Thyroid gland (tissue), 4 donors: ENCODE measurements at regions not wholly inside any gene's neighbourhood (a gene's known extent, or its start where the extent isn't known, plus 50 kb on each side); places are given as distances from the start of the nearest gene placed in this dataset.

Experiments
- DNase-seq, 2 donors: peaks; one replicate each; pipeline ENCODE4 v3.0.0-alpha.2; 2019
- H3K27ac ChIP-seq, 3 donors: fragments of 200-600 bp; sonication (generic); 1 replicate in 2 of 3; 2 replicates in 1 of 3; pipeline ENCODE4 v1.5.1; 2016 to 2019; ENCODE audit warnings: mild to moderate bottlenecking in 1 of 3, moderate library complexity in 1 of 3
- H3K27me3 ChIP-seq: fragments of 200-600 bp; sonication (generic); one replicate; pipeline ENCODE4 v1.5.1; 2019
- H3K36me3 ChIP-seq, 2 donors: fragments of 200-600 bp; sonication (generic); one replicate each; pipeline ENCODE4 v1.5.1; 2016 to 2019
- H3K4me1 ChIP-seq, 2 donors: fragments of 200-600 bp; sonication (generic); one replicate each; pipeline ENCODE4 v1.5.1; 2017 to 2019
- H3K4me3 ChIP-seq, 3 donors: fragments of 200-600 bp; sonication (generic); replicated peaks in 1 of 3; 1 replicate in 2 of 3; 2 replicates in 1 of 3; pipeline ENCODE4 v1.5.1; 2016; ENCODE audit warnings: mild to moderate bottlenecking in 1 of 3
- H3K9me3 ChIP-seq: fragments of 200-600 bp; sonication (generic); one replicate; pipeline ENCODE4 v1.5.1; 2017
- POLR2A ChIP-seq, 2 donors: fragments of 450-650 bp; IDR thresholded peaks; one replicate each; pipeline ENCODE4 v1.6.1; 2017; ENCODE audit warnings: antibody characterized with exemption in 2 of 2, mild to moderate bottlenecking in 2 of 2, moderate library complexity in 1 of 2
- WGBS, 2 donors: methylation state at CpG; one replicate each; pipeline ENCODE4 v1.1.5; 2017; 5-methylcytosine and 5-hydroxymethylcytosine counted together
- intact Hi-C: fragments of 100-400 bp; cut with DNase I; formaldehyde crosslinking; loops from one replicate; pipeline ENCODE4 v1.15.1; 2023
- TF ChIP-seq, protein P1 (sequence below), 6 experiments: fragments of 200-600 bp in 3 of 6; fragments of 450-650 bp in 3 of 6; sonication (generic) in 3 of 6; IDR thresholded peaks; one replicate each; pipeline ENCODE4 v1.5.1; 2016 to 2019; ENCODE audit warnings: antibody characterized with exemption in 6 of 6, mild to moderate bottlenecking in 2 of 6, inconsistent platforms in 1 of 6, moderate library complexity in 1 of 6

DNA sequence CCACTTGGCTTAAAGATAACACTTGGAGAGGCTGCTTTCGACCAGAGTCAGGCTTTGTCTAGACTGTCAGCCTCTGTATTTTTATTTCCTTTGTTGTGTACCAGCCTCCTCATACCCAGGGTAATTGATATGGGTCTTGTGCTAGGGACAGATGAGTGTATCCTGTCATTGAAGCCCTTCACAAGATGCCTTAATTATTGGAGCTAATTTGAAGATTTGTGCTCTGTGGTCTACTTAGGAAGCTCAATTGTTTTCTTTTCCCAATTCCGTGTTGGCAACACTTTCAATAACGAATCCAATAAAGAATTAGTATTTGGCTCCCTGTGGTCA is 60.5 kb upstream of the DPH6 start:
- Histone ChIP-seq H3K27me3 (no peaks in the 10 kb centered on the region), H3K27ac (no peak overlapping the region), H3K4me3 (no peak overlapping the region), H3K4me1 (no peaks in the 10 kb centered on the region), H3K9me3 (no peaks in the 10 kb centered on the region), H3K36me3 (no peaks in the 10 kb centered on the region)
- DNase-seq = no peak
- TF ChIP-seq, protein P1, sequence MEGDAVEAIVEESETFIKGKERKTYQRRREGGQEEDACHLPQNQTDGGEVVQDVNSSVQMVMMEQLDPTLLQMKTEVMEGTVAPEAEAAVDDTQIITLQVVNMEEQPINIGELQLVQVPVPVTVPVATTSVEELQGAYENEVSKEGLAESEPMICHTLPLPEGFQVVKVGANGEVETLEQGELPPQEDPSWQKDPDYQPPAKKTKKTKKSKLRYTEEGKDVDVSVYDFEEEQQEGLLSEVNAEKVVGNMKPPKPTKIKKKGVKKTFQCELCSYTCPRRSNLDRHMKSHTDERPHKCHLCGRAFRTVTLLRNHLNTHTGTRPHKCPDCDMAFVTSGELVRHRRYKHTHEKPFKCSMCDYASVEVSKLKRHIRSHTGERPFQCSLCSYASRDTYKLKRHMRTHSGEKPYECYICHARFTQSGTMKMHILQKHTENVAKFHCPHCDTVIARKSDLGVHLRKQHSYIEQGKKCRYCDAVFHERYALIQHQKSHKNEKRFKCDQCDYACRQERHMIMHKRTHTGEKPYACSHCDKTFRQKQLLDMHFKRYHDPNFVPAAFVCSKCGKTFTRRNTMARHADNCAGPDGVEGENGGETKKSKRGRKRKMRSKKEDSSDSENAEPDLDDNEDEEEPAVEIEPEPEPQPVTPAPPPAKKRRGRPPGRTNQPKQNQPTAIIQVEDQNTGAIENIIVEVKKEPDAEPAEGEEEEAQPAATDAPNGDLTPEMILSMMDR (IDR thresholded peaks at IDR 0.05) = no peak
- TF ChIP-seq POLR2A (IDR thresholded peaks at IDR 0.05) = no peak
- intact Hi-C loops = no loop called here
- 50 to 54% methylated on average over 3 of the region's 3 CpGs for WGBS, 2 donors

DNA sequence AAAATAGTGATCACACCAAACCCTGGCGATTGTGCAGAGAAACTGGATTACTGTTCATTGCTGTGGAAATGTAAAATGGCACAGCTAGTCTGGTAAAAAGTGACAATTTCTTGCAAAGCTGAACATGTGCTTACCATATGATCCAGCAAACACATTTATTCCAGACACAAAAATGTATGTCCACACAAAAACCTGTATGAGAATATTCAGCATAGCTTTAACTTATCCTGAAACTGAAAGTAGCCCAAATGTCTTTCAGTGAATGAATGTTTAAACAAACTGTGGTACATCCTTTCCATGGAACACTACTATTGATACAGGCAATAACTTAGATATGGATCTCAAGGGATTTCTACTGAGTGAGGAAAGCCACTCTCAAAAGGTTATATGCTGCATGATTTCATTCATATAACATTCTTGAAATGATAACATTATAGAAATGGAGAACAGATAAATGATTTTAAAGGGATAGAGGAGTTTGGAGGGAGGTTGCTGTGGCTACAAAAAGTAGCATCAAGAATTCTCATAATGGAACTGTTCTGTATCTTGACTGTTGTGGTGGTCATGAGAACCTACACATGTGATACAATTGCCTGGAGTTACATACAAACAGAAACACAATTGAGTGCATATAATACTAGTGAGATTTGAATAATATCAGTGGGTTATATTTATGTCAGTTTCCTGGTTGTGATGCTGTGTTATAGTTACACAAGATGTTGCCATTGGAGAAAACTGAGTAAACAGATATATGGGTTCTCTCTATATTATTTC is 70.7 kb upstream of the DPH6 start:
- 97% methylated on average over 1 of the region's 1 CpG for WGBS, 2 donors
- H3K4me1 ChIP-seq = no peaks in the 10 kb centered on the region
- H3K9me3 ChIP-seq = no peaks in the 10 kb centered on the region
- DNase-seq = no peak
- intact Hi-C loops = no loop called here
- H3K27me3 ChIP-seq = no peaks in the 10 kb centered on the region
- no peak overlapping the region for H3K27ac ChIP-seq
- no peaks in the 10 kb centered on the region for H3K36me3 ChIP-seq
- H3K4me3 ChIP-seq = no peak overlapping the region
- TF ChIP-seq POLR2A (IDR thresholded peaks at IDR 0.05) = no peak
- TF ChIP-seq, protein P1 (IDR thresholded peaks at IDR 0.05) = no peak

DNA sequence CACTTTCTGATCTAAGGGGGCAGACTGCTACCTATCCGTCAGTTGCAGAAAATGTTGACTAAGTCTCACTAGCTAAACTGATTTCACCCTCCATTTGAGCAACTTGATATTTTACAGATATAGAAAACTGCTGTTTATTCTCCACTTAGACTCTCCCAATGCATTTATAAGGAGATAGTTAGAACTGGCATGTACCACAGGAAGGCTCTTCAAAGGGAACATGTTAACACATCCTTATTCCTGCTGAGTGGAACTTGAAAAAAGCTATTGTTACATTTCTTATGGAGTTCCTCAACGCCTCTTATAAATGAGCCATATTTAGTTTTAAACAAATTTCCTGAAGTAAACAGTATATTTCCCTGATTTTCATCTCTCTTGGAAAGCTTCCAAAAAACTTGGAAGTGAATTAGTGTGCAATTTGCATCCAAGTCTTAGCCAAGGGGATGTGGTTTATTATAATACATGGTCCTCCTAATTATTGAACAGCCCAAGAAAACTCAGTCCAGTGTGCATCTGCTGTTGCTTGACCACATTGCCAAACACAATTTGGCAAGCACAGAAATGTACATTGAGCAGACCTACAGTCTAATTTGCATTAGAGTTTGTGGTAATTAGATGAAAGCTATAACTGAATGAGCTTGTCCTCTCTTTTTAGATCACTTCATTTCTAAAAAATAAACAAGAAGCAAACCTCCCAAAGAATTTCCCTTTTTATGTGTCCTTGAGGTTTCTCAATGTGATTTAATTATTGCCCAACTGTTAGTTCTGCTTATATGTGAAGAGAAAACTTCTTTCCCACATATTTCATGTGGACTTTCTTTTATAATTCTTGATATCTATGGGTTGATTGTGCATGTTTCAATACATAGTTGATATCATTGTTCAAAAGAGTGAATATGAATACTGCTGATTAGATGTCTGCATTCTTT is 72.6 kb upstream of the DPH6 start:
- no peaks in the 10 kb centered on the region for H3K36me3 ChIP-seq
- TF ChIP-seq, protein P1 (IDR thresholded peaks at IDR 0.05) = no peak
- no peak overlapping the region for H3K4me3 ChIP-seq
- no peaks in the 10 kb centered on the region for H3K27me3 ChIP-seq
- WGBS, 2 donors = 71 to 81% methylated on average over 2 of the region's 2 CpGs
- no peak for DNase-seq
- H3K27ac ChIP-seq = no peak overlapping the region
- no peaks in the 10 kb centered on the region for H3K9me3 ChIP-seq
- intact Hi-C loops = no loop called here
- no peaks in the 10 kb centered on the region for H3K4me1 ChIP-seq

DNA sequence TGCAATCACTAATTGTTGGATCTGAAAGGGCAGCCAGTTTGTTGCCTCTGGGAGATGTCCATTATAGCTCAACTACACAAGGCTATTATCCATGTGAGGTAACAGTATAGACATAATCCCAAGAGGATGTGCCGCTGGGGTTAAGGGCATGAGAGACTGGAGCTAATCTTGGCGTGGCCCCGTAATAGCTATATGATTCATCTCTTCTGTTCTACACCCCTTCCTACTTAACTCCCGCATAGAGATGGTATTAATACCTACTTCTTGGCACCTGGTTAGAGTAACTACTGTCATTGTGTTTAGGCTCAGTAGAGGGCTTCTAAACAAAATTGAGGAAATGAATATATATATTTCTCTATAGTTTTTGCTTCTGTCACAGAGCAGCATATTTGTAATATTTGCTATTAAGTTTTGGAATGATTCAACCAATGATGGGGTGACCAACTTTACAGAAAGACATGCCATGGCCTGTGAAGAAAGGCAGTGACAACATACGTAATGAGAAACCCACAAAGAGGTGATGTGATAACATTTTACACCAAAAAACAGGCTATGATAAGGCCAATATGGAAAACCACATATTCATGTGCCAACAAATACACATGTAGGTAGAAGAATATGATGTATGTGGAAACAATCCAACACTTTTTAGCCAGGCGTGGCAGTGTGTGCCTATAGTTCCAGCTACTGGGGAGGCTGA is 76.8 kb upstream of the DPH6 start:
- Histone ChIP-seq H3K27me3 (no peaks in the 10 kb centered on the region), H3K36me3 (no peaks in the 10 kb centered on the region), H3K9me3 (no peaks in the 10 kb centered on the region), H3K4me1 (no peaks in the 10 kb centered on the region), H3K4me3 (no peak overlapping the region), H3K27ac (no peak overlapping the region)
- intact Hi-C loops = no loop called here
- DNase-seq = no peak
- WGBS, 2 donors = 92 to 96% methylated on average over 6 of the region's 6 CpGs
- no peak for TF ChIP-seq POLR2A (IDR thresholded peaks at IDR 0.05)
- TF ChIP-seq, protein P1 (IDR thresholded peaks at IDR 0.05) = no peak
